ENCODE measurements at regions not wholly inside any gene's neighbourhood (a gene's known extent, or its start where the extent isn't known, plus 50 kb on each side); places are given as distances from the start of the nearest gene placed in this dataset.

- no peak for DNase-seq (ENCODE audit: low read depth, low spot score)
- H3K4me1 ChIP-seq (ENCODE audit: control insufficient read depth, extremely low read depth, insufficient read depth, low read length): no peaks in the 10 kb centered on the region
- no peak overlapping the region for H2AFZ ChIP-seq (ENCODE audit: control insufficient read depth, low read length)
- no peaks in the 10 kb centered on the region for H3K27me3 ChIP-seq (ENCODE audit: control insufficient read depth, extremely low read depth, insufficient read depth, low read length)
- H3K9ac ChIP-seq (ENCODE audit: control insufficient read depth, extremely low read depth, insufficient read depth, low read length): no peak overlapping the region
- no peaks in the 10 kb centered on the region for H3K9me1 ChIP-seq (ENCODE audit: control insufficient read depth, extremely low read depth, insufficient read depth, low read length)
- peaks cover 2% of the 10 kb centered on the region for H3K9me3 ChIP-seq (ENCODE audit: control insufficient read depth, low read depth, low read length)
- H3K27ac ChIP-seq (ENCODE audit: control insufficient read depth, insufficient read depth, low read length): no peak overlapping the region
- no peak for TF ChIP-seq CTCF (optimal IDR thresholded peaks at IDR 0.05 in 1 of 3, IDR thresholded peaks at IDR 0.05 in 1 of 3, conservative IDR thresholded peaks at IDR 0.05 in 1 of 3; ENCODE audit: extremely low read depth in 1 of 3, insufficient read depth in 2 of 3, low read length in 3 of 3)
- no peak for TF ChIP-seq EZH2 (IDR thresholded peaks at IDR 0.05; ENCODE audit: low read length)
- no peak for FAIRE-seq
- no peaks in the 10 kb centered on the region for H3K36me3 ChIP-seq (ENCODE audit: control insufficient read depth in 2 of 2, extremely low read depth in 1 of 2, insufficient read depth in 2 of 2, low read length in 2 of 2)
- no peak overlapping the region for H3K4me2 ChIP-seq (ENCODE audit: control insufficient read depth, extremely low read depth, insufficient read depth, low read depth, low read length)
- dilution Hi-C loops (cut with MboI; ENCODE audit: extremely low pct_ligation_motif_present, low sequenced_read_pairs): no loop called here
- no peaks in the 10 kb centered on the region for H3K79me2 ChIP-seq (ENCODE audit: control insufficient read depth, insufficient read depth, low read length)
- no peak overlapping the region for H3K4me3 ChIP-seq (ENCODE audit: control insufficient read depth in 2 of 3, extremely low read depth in 1 of 3, insufficient read depth in 2 of 3, low read depth in 1 of 3, low read length in 3 of 3)
- H4K20me1 ChIP-seq (ENCODE audit: control insufficient read depth, extremely low read depth, insufficient read depth, low read length): no peaks in the 10 kb centered on the region
Measured at GRCh38 chr1:29826646-29827045, 590.3 kb downstream of the PTPRU start.

- Histone ChIP-seq H3K27me3 (ENCODE audit: control insufficient read depth, extremely low read depth, insufficient read depth, low read length) (no peaks in the 10 kb centered on the region), H3K27ac (ENCODE audit: control insufficient read depth, insufficient read depth, low read length) (no peak overlapping the region)
Measured at GRCh38 chr1:29825941-29826415, 589.7 kb downstream of the PTPRU start.

DNA sequence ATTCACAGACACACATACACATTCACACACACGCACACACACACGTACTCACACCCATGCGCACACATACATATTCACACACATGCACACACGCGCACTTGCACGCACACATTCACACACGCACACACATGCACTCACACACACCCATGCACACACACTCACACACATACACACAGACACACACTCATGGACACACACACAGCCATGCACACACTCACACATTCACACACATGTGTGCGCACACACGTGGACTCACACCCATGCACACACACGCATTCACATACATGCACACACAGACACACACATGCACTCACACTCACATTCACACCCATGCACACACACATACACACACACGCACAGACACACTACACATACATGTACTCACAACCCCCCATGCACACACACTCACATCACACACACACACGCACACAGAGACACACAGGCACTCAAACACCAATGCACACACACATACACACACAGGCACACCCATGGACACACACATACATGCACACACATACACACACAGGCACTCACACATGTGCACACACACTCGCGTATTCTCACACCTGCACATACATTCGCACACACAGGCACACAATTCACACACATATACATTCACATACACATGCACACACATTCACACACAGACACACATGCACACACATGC is 589.1 kb downstream of the PTPRU start:
- no peaks in the 10 kb centered on the region for H3K27me3 ChIP-seq (ENCODE audit: control insufficient read depth, extremely low read depth, insufficient read depth, low read length)
- no peak for FAIRE-seq
- no peak overlapping the region for H2AFZ ChIP-seq (ENCODE audit: control insufficient read depth, low read length)
- H3K4me2 ChIP-seq (ENCODE audit: control insufficient read depth, extremely low read depth, insufficient read depth, low read depth, low read length): no peak overlapping the region
- no peak for DNase-seq (ENCODE audit: low read depth, low spot score)
- no peaks in the 10 kb centered on the region for H3K36me3 ChIP-seq (ENCODE audit: control insufficient read depth in 2 of 2, extremely low read depth in 1 of 2, insufficient read depth in 2 of 2, low read length in 2 of 2)
- H3K9me1 ChIP-seq (ENCODE audit: control insufficient read depth, extremely low read depth, insufficient read depth, low read length): no peaks in the 10 kb centered on the region
- H3K4me1 ChIP-seq (ENCODE audit: control insufficient read depth, extremely low read depth, insufficient read depth, low read length): no peaks in the 10 kb centered on the region
- no peaks in the 10 kb centered on the region for H3K79me2 ChIP-seq (ENCODE audit: control insufficient read depth, insufficient read depth, low read length)
- dilution Hi-C loops (cut with MboI; ENCODE audit: extremely low pct_ligation_motif_present, low sequenced_read_pairs): no loop called here
- TF ChIP-seq EZH2 (IDR thresholded peaks at IDR 0.05; ENCODE audit: low read length) (no peak), CTCF (optimal IDR thresholded peaks at IDR 0.05 in 1 of 3, IDR thresholded peaks at IDR 0.05 in 1 of 3, conservative IDR thresholded peaks at IDR 0.05 in 1 of 3; ENCODE audit: extremely low read depth in 1 of 3, insufficient read depth in 2 of 3, low read length in 3 of 3) (no peak)
- no peak overlapping the region for H3K27ac ChIP-seq (ENCODE audit: control insufficient read depth, insufficient read depth, low read length)
- peaks cover 2% of the 10 kb centered on the region for H3K9me3 ChIP-seq (ENCODE audit: control insufficient read depth, low read depth, low read length)
- no peaks in the 10 kb centered on the region for H4K20me1 ChIP-seq (ENCODE audit: control insufficient read depth, extremely low read depth, insufficient read depth, low read length)
- H3K9ac ChIP-seq (ENCODE audit: control insufficient read depth, extremely low read depth, insufficient read depth, low read length): no peak overlapping the region
- H3K4me3 ChIP-seq (ENCODE audit: control insufficient read depth in 2 of 3, extremely low read depth in 1 of 3, insufficient read depth in 2 of 3, low read depth in 1 of 3, low read length in 3 of 3): no peak overlapping the region

More at GRCh38 chr1:29825941-29826415, 589.7 kb downstream of the PTPRU start:
- dilution Hi-C loops (cut with MboI; ENCODE audit: extremely low pct_ligation_motif_present, low sequenced_read_pairs): no loop called here
- Histone ChIP-seq H3K4me1 (ENCODE audit: control insufficient read depth, extremely low read depth, insufficient read depth, low read length) (no peaks in the 10 kb centered on the region), H3K79me2 (ENCODE audit: control insufficient read depth, insufficient read depth, low read length) (no peaks in the 10 kb centered on the region), H3K9me3 (ENCODE audit: control insufficient read depth, low read depth, low read length) (peaks cover 2% of the 10 kb centered on the region), H2AFZ (ENCODE audit: control insufficient read depth, low read length) (no peak overlapping the region), H3K4me2 (ENCODE audit: control insufficient read depth, extremely low read depth, insufficient read depth, low read depth, low read length) (no peak overlapping the region), H4K20me1 (ENCODE audit: control insufficient read depth, extremely low read depth, insufficient read depth, low read length) (no peaks in the 10 kb centered on the region), H3K9ac (ENCODE audit: control insufficient read depth, extremely low read depth, insufficient read depth, low read length) (no peak overlapping the region), H3K36me3 (ENCODE audit: control insufficient read depth in 2 of 2, extremely low read depth in 1 of 2, insufficient read depth in 2 of 2, low read length in 2 of 2) (no peaks in the 10 kb centered on the region), H3K9me1 (ENCODE audit: control insufficient read depth, extremely low read depth, insufficient read depth, low read length) (no peaks in the 10 kb centered on the region), H3K4me3 (ENCODE audit: control insufficient read depth in 2 of 3, extremely low read depth in 1 of 3, insufficient read depth in 2 of 3, low read depth in 1 of 3, low read length in 3 of 3) (no peak overlapping the region)
- DNase-seq (ENCODE audit: low read depth, low spot score) (no peak), FAIRE-seq (no peak)
- no peak for TF ChIP-seq EZH2 (IDR thresholded peaks at IDR 0.05; ENCODE audit: low read length)

Measured in keratinocyte (primary cell).